Chondrocyte (in vitro differentiated cells): ENCODE measurements at regions not wholly inside any gene's neighbourhood (a gene's known extent, or its start where the extent isn't known, plus 50 kb on each side); places are given as distances from the start of the nearest gene placed in this dataset.
A peak's percentile ranks its signal among the peaks of the same experiment; 100 is the strongest.
"Not testable (repeated sequence)": the region's sequence is repeated elsewhere in the genome, so short reads cannot be mapped to it uniquely, and the experiment has no call there.

Experiments
- DNase-seq: peaks from one replicate; pipeline ENCODE4 v3.0.0; 2021; ENCODE audit warnings: mixed read lengths, low spot score
- H3K27ac Mint-ChIP-seq: one replicate; pipeline ENCODE4 v1.8.0; 2021; ENCODE audit warnings: mild to moderate bottlenecking, moderate library complexity, mixed read lengths; ENCODE audit not compliant: unreplicated experiment
- H3K27me3 Mint-ChIP-seq: 2 replicates; pipeline ENCODE4 v1.8.0; 2021; ENCODE audit warnings: low read depth, mixed read lengths
- H3K36me3 Mint-ChIP-seq: 2 replicates; pipeline ENCODE4 v1.8.0; 2021; ENCODE audit warnings: low read depth, mixed read lengths
- H3K4me1 Mint-ChIP-seq: 2 replicates; pipeline ENCODE4 v1.8.0; 2021; ENCODE audit warnings: low read depth, mild to moderate bottlenecking, mixed read lengths
- H3K4me3 Mint-ChIP-seq: one replicate; pipeline ENCODE4 v1.8.0; 2021; ENCODE audit warnings: mild to moderate bottlenecking, moderate library complexity, mixed read lengths; ENCODE audit not compliant: unreplicated experiment
- H3K9me3 Mint-ChIP-seq: 2 replicates; pipeline ENCODE4 v1.8.0; 2021; ENCODE audit warnings: low read depth, mixed read lengths
- CTCF ChIP-seq: fragments of 200-600 bp; sonication (generic); IDR thresholded peaks from 2 replicates; pipeline ENCODE4 v1.5.0; 2021; ENCODE audit warnings: antibody characterized with exemption, mild to moderate bottlenecking, moderate library complexity

DNA sequence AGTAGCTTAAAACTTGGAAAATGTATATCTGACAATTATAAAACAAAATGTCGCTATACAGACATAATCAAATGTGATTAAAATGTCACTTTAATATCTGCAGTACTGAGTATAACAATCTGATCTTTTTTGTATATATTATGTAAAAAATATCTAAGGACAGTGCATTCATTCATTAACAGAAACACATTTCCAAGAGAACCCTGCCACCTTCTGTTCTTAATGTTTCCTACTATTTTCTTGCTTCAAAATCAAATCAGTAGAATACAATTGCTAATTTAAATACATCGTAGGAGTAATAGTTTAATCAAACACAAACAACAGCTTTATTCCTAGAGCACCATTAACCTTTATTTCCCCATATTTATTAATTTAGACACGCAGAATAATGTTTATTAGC is 142.6 kb upstream of the ST8SIA4 start:
- peaks cover 7% of the 10 kb centered on the region for H3K27me3 Mint-ChIP-seq

DNA sequence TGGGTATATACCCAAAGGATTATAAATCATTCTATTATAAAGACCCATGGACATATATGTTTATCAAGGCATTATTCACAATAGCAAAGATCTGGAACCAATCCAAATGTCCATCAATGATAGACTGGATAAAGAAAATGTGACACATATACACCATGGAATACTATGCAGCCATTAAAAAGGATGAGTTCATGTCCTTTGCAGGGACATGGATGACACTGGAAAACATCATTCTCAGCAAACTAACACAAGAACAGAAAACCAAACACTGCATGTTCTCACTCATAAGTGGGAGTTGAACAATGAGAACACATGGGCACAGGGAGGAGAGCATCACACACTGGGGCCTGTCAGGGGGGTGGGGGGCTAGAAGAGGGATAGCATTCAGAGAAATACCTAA is 136.9 kb upstream of the ST8SIA4 start:
- not testable (repeated sequence) for H3K27ac Mint-ChIP-seq, H3K9me3 Mint-ChIP-seq, DNase-seq, H3K36me3 Mint-ChIP-seq, H3K4me3 Mint-ChIP-seq, H3K4me1 Mint-ChIP-seq
- H3K27me3 Mint-ChIP-seq: peaks cover 15% of the 10 kb centered on the region

More for the DNA sequence above, 142.6 kb upstream of the ST8SIA4 start:
- Mint-ChIP-seq H3K4me1 (no peaks in the 10 kb centered on the region), H3K4me3 (no peak overlapping the region), H3K36me3 (no peaks in the 10 kb centered on the region), H3K9me3 (no peaks in the 10 kb centered on the region), H3K27ac (no peak overlapping the region)
- peak; percentile 81 for TF ChIP-seq CTCF
- DNase-seq: no peak

GRCh38 chr5:101036778-101037177 is 133.7 kb upstream of the ST8SIA4 start:
- no peak overlapping the region for H3K27ac Mint-ChIP-seq
- no peak overlapping the region for H3K4me3 Mint-ChIP-seq
- H3K9me3 Mint-ChIP-seq: no peaks in the 10 kb centered on the region
- H3K4me1 Mint-ChIP-seq: no peaks in the 10 kb centered on the region
- no peaks in the 10 kb centered on the region for H3K36me3 Mint-ChIP-seq
- TF ChIP-seq CTCF: no peak
- H3K27me3 Mint-ChIP-seq: peaks cover 11% of the 10 kb centered on the region
- no peak for DNase-seq

DNA sequence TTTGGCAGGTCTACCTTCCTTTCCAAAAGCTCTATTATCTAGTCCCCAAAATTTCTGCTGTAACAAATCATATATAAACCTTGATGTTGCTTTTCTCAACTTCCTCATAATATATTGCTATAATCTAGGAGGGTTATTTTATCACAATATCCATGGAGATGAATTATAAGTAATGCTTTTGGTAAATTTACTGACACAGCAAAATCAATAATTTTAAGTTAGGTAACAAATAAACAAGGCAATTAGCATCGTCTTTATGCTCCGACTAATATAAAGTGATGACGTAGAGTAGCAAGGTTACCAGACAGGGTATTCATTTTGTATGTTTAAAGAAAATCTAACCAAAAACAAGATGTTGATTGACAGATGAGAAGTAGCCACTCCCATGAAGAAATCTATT is 132.3 kb upstream of the ST8SIA4 start:
- Mint-ChIP-seq H3K4me3 (no peak overlapping the region), H3K27me3 (peaks cover 11% of the 10 kb centered on the region), H3K27ac (no peak overlapping the region), H3K9me3 (no peaks in the 10 kb centered on the region), H3K4me1 (no peaks in the 10 kb centered on the region), H3K36me3 (no peaks in the 10 kb centered on the region)
- DNase-seq: no peak
- TF ChIP-seq CTCF: no peak

- no peak for TF ChIP-seq CTCF
- DNase-seq: no peak
- Mint-ChIP-seq H3K4me1 (no peaks in the 10 kb centered on the region), H3K27ac (no peak overlapping the region), H3K9me3 (peaks cover 3% of the 10 kb centered on the region), H3K4me3 (no peak overlapping the region), H3K36me3 (no peaks in the 10 kb centered on the region), H3K27me3 (no peaks in the 10 kb centered on the region)
These were observed 121.2 kb upstream of the ST8SIA4 start for GRCh38 chr5:101024299-101024698.

DNA sequence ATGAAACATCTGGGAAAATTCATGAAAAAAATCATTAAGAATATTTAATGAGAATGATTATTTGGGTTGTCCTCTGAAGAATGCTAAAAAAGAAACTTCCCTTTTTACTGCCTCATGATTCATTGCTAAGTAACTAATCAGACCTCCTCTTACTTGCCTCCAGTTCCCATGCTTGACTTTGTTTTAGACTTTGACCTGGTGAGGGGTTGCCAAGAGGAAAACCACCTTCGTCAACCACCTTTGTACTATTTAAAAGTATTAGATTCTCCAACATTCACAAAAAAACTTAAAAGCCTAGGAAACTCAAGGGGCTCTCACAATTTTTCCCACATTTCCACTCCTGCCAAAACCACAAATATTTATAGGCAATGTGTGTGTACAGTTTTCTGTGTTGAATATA is 115.2 kb upstream of the ST8SIA4 start:
- DNase-seq: no peak
- Mint-ChIP-seq H3K27me3 (no peaks in the 10 kb centered on the region), H3K4me3 (no peak overlapping the region), H3K27ac (no peak overlapping the region), H3K9me3 (no peaks in the 10 kb centered on the region), H3K36me3 (no peaks in the 10 kb centered on the region), H3K4me1 (no peaks in the 10 kb centered on the region)
- no peak for TF ChIP-seq CTCF
